Psoas muscle (tissue), 7 donors: ENCODE measurements at regions not wholly inside any gene's neighbourhood (a gene's known extent, or its start where the extent isn't known, plus 50 kb on each side); places are given as distances from the start of the nearest gene placed in this dataset.

Experiments
- ATAC-seq, 4 donors: fragments of 200-7000 bp; cut with Tn5 transposase; one replicate each; pipeline ENCODE4 v1.9.1; 2020; ENCODE audit warnings: moderate library complexity in 3 of 4, mild to moderate bottlenecking in 2 of 4
- DNase-seq, 2 donors: peaks; one replicate each; pipeline ENCODE4 v3.0.0-alpha.2; 2020
- H3K27ac ChIP-seq: fragments of 200-600 bp; one replicate; pipeline ENCODE4 v1.8.0; 2022
- H3K27me3 ChIP-seq, 3 donors: fragments of 200-600 bp in 1 of 3; one replicate each; pipeline versions ENCODE4 v1.6.1 to v1.8.0; 2013 to 2022; ENCODE audit warnings: low read length in 2 of 3, mild to moderate bottlenecking in 2 of 3, moderate library complexity in 1 of 3; ENCODE audit not compliant: insufficient read depth in 3 of 3
- H3K36me3 ChIP-seq, 2 donors: fragments of 200-600 bp in 1 of 2; one replicate each; pipeline versions ENCODE4 v1.6.1 to v1.8.0; 2013 to 2022; ENCODE audit warnings: low read depth in 1 of 2, mild to moderate bottlenecking in 1 of 2, moderate library complexity in 1 of 2; ENCODE audit not compliant: insufficient read depth in 1 of 2
- H3K4me1 ChIP-seq: fragments of 200-600 bp; one replicate; pipeline ENCODE4 v1.8.0; 2022
- H3K4me3 ChIP-seq: fragments of 200-600 bp; one replicate; pipeline ENCODE4 v1.8.0; 2022; ENCODE audit warnings: mild to moderate bottlenecking
- H3K9me3 ChIP-seq: fragments of 200-600 bp; one replicate; pipeline ENCODE4 v1.8.0; 2022
- WGBS, 3 donors: extraction: QIAGEN DNeasy Blood & Tissue Kit; methylation state at CpG; one replicate each; pipeline versions ENCODE4 v1.1.6 to v1.1.7; 2013; 5-methylcytosine and 5-hydroxymethylcytosine counted together
- intact Hi-C, 2 donors: fragments of 100-400 bp; cut with DNase I; formaldehyde crosslinking; loops; one replicate each; pipeline versions ENCODE4 v1.11.0 to v1.14.2; 2022
- TF ChIP-seq, protein P1 (sequence below): fragments of 200-600 bp; IDR thresholded peaks from one replicate; pipeline ENCODE4 v1.8.0; 2022; ENCODE audit warnings: antibody characterized with exemption
- donor health status: healthy with polysubstance abuse.
- donor health status: DM: no; HTN: no; CAD: no; lungs with moderate emphysema.
- donor health status: Bipolar disorder and iron deficiency.
- donor health status: healthy.
- donor health status: DM: yes; HTN: yes; CAD: no.
- donor health status: DM: no; HTN: no; CAD: no.
- donor health status: DM: yes; HTN: yes; CAD: no.

DNA sequence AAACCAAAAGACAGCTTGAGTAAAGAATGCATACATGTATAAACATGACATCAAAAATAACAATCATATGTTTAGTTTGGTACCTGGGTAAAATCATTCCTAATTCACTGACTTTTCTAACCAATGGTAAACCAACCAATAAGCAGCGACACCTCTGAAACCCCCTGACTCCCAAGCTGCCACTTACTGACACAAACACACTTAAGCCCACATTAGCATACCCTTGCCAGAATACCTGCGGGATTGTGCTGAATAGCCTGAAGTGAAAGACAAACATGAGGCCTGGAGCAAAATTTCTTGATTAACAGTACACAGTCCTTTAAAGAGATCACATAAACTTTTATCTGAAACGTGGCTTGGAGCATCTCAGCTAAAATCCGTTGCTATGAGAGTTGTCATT lies 902.9 kb downstream of the TMEM182 start:
- DNase-seq, result no peak
- WGBS, 3 donors, result 31 to 43% (median 38%) methylated on average over 4 of the region's 4 CpGs
- Histone ChIP-seq H3K4me1 (no peaks in the 10 kb centered on the region), H3K4me3 (no peak overlapping the region), H3K36me3 (no peaks in the 10 kb centered on the region), H3K9me3 (no peaks in the 10 kb centered on the region), H3K27ac (no peak overlapping the region), H3K27me3 (no peaks in the 10 kb centered on the region)
- no peak for ATAC-seq
- TF ChIP-seq, protein P1, sequence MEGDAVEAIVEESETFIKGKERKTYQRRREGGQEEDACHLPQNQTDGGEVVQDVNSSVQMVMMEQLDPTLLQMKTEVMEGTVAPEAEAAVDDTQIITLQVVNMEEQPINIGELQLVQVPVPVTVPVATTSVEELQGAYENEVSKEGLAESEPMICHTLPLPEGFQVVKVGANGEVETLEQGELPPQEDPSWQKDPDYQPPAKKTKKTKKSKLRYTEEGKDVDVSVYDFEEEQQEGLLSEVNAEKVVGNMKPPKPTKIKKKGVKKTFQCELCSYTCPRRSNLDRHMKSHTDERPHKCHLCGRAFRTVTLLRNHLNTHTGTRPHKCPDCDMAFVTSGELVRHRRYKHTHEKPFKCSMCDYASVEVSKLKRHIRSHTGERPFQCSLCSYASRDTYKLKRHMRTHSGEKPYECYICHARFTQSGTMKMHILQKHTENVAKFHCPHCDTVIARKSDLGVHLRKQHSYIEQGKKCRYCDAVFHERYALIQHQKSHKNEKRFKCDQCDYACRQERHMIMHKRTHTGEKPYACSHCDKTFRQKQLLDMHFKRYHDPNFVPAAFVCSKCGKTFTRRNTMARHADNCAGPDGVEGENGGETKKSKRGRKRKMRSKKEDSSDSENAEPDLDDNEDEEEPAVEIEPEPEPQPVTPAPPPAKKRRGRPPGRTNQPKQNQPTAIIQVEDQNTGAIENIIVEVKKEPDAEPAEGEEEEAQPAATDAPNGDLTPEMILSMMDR, result no peak
- intact Hi-C loops, result no loop called here

DNA sequence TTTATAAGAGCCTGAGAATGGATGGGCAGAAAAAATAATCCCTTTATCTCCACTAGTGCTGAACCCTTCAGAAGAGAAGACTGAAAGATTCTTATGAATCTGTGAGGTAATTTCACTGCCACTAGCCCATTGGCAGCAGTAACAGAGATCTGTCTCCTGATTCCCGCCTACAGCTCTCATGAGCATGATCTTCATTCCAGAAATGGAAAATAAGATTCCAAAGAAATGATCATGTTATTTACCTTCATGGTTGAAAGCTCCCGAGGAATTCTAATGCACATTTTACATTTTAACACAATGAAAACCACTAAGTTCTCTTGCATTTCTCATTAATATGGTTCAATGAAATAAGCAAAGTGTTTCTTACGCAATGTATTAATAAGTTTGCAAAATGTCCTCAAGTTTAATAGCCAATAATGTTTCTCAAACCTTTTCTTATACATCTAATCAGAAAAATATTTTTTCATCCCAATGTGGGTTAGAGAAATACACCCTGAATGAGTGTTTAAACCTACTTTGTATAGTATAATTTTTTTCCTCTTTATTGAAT lies 905.6 kb downstream of the TMEM182 start:
- TF ChIP-seq, protein P1, result no peak
- 76 to 86% (median 82%) methylated on average over 3 of the region's 3 CpGs for WGBS, 3 donors
- H3K4me1 ChIP-seq, result no peaks in the 10 kb centered on the region
- no peaks in the 10 kb centered on the region for H3K36me3 ChIP-seq
- H3K27me3 ChIP-seq, result no peaks in the 10 kb centered on the region
- no peaks in the 10 kb centered on the region for H3K9me3 ChIP-seq
- intact Hi-C loops, result no loop called here
- H3K4me3 ChIP-seq, result no peak overlapping the region
- H3K27ac ChIP-seq, result no peak overlapping the region
- no peak for DNase-seq
- no peak for ATAC-seq

DNA sequence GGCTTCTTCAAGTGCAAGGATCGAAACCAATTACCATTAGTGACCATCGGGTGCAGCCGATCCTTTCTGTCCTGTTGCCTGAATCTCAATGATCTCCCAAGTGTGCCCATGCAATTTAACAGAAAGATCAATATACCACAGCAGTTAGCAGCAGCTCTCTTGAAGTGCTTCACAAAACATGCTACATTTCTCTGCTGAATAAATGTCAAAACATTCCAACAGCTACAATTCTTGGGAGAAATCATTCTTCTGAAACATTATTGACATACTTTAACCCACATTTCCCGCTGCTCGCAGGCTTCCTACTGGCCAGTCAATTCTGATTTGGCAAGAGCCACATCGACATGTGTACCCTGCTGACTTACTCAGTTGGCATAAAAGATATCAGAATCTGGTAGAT lies 907.7 kb downstream of the TMEM182 start:
- TF ChIP-seq, protein P1, result no peak
- Histone ChIP-seq H3K4me1 (no peaks in the 10 kb centered on the region), H3K4me3 (no peak overlapping the region), H3K27me3 (no peaks in the 10 kb centered on the region), H3K27ac (no peak overlapping the region), H3K36me3 (no peaks in the 10 kb centered on the region), H3K9me3 (no peaks in the 10 kb centered on the region)
- intact Hi-C loops, result no loop called here
- DNase-seq (no peak), ATAC-seq (no peak)
- WGBS, 3 donors, result 76 to 79% (median 77%) methylated on average over 6 of the region's 6 CpGs
